NCI-H1417 (cell line): ENCODE measurements at regions not wholly inside any gene's neighbourhood (a gene's known extent, or its start where the extent isn't known, plus 50 kb on each side); places are given as distances from the start of the nearest gene placed in this dataset.
A peak's percentile ranks its signal among the peaks of the same experiment; 100 is the strongest.
"Not testable (repeated sequence)": the region's sequence is repeated elsewhere in the genome, so short reads cannot be mapped to it uniquely, and the experiment has no call there.

Experiments
- DNase-seq, 3 experiments: peaks; one replicate each; lab custom pipeline; 2025; lab: John Stamatoyannopoulos, UW

DNA sequence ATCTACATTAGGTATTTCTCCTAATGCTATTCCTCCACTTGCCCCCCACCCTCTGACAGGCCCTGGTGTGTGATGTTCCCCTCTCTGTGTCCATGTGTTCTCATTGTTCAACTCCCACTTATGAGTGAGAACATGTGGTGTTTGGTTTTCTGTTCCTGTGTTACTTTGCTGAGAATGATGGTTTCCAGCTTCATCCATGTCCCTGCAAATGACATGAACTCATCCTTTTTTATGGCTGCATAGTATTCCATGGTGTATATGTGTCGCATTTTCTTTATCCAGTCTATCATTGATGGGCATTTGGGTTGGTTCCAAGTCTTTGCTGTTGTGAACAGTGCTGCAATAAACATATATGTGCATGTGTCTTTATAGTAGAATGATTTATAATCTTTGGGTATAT lies 50.6 kb upstream of the GRHL3 start:
- DNase-seq: not testable (repeated sequence)

DNA sequence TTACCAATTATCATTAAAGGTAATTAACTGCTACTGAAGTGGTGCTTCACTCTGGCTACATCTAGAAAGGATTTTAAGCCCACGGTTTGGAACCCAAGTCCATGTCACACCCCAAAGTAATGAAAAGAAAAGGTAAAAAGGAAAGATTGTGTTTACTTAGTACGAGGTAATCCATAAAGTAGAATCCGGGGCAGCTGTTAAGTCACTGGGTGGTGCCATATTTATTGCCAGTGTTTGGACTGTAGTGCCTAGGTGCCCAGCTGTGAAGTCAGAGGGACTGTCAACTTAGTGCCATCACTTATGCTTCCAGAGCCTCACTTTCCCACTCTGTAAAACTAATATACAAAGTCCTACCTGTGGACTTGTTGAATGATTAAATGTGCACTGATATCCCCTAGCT lies 52.2 kb upstream of the GRHL3 start:
- DNase-seq: peak in 1 of 3 experiments; percentile 34

DNA sequence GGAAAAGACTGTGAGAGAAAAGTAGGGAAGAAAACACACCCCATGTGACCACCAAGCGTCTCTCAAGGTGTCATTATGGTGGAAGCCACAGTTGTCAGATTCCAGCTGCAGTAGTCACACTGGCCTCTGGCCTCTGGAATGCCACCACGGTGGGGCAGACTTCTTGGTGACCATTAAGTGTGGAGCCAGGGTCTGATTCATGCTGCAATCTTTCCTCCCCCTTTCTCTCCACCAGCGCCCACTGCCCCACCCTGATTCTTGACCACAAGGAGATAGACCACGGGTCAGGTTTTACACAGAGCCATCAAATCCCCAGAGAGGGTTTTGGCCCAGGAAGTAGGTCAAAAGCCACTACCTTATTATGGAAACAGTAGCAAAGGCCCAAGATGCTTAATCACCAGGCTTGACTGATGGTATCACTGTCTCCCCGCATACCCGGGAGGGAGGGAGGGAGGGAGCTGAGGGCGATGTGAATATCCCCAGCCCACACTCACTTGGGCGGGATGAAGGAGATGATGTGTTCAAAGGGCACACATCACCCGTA lies 52.7 kb upstream of the GRHL3 start:
- no peak for DNase-seq

DNA sequence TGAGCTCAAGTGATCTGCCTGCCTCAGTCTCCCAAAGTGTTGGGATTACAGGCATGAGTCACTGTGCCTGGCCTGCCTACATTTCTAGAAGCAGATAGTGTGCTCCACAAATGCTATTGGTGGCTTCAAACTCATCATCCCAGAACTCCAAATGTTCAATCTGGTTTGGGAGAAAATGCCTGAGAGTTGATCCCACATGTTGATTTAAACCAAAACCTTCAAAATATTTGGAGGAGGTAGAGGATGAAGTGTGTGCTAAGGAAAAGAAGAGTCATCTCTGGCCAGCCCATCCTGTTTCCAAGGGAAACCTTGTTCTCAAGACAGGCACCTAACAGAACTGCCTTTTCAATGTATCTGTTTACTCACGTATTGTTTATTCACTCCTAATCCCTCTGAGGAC lies 55.4 kb upstream of the GRHL3 start:
- DNase-seq: no peak

DNA sequence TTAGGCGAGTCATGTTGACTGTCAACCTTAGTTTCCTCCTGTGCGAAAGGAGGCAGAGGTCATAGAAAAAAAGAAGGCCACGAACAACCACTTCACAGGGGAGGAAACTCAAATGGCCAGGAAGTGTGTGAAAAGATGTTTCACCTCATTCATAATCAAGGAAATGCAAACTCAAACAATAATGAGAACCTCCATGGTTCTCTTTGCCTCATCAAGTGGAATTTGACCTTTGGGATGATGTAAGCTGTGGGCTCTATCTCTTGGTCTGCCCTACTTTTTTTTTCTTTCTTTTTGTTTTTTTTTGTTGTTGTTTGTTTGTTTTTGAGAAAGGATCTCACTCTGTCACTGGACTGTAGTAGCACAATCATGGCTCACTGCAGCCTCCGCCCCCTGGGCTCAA lies 55.9 kb upstream of the GRHL3 start:
- DNase-seq: no peak

DNA sequence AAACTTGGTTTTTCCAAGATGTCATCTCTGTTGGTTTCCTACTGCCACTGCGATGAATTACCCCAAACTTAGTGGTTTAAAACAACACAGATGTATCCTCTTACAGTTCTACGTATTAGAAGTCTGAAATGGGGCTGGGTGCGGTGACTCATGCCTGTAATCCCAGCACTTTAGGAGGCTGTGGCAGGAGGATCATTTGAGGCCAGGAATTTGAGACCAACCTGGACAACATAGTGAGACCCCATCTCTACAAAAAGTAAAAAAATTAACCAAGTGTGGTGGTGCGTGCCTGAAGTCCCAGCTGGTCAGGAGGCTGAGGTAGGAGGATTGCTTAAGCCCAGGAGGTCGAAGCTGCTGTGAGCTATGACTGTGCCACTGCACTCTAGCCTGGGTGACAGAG lies 57.2 kb upstream of the GRHL3 start:
- no peak for DNase-seq

DNA sequence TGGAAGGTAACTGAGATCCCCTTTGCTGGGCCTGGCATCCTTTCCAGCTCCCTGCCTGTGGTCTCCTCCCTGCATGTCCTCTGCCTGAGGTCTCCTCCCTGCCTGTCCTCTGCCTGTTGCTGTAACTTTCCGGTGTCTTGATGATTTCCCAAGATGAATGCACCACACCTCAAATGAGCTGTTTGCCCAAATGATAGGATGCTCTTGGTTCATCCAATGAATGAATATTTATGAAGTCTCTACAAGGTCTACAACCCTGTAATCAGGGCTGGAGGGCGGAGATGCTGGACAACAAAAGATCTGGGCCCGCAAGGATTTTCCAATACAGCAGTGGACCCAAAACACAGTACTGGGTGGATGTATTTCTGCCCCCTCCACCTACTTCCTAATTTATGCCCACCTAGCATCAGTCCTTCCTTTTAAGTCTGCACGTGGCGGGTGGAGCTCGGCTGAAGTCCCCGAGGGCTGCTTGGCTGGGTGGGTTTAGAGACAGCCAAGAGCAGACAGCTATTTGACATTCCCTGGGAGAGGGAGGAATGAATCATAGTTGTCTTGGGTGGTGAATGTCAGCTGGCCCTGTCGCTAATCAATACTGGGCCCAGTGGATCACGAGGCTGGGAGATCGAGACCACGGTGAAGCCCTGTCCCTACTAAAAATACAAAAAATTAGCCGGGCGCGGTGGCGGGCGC lies 60.3 kb upstream of the GRHL3 start:
- no peak for DNase-seq

DNA sequence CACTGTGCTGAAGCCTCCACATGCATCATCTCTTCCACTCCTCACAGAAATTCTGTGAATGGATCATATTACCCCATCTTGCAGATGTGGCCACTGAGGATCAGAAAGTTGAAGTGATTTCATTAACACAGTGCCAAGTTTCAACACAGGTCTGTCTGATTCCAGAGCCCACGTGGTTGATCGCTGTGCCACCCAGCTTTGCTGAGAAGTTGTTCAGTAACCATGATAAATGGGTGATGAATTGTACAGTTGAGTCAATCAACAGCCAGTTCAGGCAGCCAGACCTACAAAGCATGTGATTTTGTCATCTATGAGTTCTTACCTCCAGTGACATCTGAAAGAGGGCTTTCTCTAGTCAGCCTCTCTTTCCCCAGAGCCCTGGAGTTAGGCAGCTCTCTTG lies 61.8 kb upstream of the GRHL3 start:
- DNase-seq: no peak

DNA sequence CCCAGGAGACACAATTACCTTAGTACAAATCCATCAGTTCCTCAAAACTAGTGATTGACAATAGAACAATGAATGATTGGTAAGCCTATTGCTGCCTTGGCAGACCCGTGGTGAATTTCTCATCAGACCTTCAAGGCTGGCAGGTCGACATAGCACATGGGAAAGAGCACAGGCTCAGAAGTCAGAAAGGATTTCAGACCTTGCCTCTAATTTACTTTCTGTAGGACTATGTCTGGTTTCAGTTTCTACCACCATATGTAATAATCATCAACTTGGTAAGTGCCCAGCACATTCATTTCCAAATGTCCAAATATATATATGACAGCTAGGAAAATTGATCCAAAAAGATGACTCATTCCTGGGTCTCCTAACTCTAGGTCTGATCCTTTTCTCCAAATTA lies 62.5 kb upstream of the GRHL3 start:
- no peak for DNase-seq

DNA sequence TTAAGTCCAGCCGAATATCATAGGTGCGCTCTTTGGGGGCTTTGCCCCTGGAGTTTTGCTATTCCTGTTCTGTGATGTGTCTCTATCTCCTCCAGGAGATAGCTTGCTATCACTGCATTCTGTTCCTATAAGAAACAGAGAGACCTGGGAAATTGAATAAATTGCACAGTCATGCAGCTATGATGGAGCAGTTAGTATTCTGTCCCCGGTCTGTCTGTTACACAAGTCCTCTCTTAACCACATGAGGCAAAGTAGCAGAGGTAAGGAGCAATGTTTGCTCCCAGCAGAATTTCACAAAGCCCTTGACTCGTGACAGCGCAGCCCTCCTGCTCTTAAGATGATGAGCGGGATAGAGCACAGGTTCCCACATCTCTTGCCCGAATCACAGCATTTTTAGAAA lies 63.9 kb upstream of the GRHL3 start:
- no peak for DNase-seq

DNA sequence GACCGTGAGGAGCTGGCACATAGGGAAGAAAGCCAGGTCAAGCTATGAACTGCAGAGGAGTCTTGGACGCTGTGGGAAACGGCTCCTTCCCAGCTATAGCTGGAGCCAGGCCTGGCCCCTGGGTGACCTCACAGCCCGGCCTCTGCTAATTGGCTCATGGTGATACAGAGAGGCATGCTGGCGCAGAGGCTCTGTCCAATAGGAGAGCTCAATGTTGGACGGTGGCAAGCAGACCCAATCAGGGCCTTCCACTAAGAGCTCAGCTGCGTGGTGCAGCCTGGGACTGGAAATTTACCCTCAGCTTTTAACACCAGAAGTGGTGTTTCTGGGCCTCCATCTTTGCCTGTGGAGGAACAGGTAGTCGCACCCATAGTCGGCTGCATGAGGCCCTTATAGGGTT lies 64.4 kb upstream of the GRHL3 start:
- no peak for DNase-seq

DNA sequence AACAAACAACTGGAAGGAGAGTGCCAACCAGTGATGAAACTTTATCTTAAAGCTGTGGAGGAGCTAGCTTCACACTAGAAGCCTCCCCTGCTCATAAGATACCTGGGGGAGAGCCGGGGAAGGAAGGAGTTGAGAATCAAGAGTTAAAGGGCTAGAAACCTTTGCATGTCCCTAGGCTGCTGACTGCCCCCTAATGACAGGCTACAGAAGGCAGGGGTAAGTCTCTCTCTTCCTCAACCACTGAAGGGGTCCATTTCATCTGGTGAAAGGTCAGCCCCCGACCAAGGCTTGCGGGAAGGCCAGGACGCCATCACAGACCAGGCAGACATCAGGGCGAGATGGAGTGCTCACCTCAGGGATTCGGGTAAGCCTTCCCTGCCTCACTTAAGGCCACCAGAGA lies 65.6 kb upstream of the GRHL3 start:
- DNase-seq: no peak

DNA sequence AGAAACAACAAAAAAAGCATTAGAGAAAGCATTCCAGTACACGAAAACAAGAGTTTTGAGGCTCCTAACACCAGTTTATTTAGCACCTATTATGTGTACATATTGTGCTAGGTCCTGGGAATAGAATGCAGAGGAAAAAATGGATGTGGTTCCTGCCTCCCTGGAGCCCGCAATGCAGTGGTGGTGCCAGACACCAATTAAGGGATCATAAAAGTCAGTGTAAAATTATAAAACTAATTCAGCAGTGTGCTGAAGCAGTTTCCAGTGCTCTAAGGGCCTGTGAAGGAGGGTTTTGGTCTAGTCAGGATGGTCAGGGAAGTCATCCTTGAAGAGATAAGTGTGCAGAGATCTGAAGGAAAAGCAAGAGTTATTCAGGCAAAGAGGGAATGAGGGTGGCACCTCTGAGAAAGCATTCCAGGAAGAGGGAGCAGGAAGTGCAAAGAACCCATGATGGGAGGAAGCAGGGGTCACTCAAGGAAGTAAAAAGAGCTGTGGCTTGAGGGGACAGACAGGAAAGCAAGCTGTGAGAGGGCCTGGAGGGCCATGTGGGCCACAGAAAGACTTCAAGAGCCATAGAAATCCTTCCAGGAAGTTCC lies 65.2 kb upstream of the IFNLR1 start:
- DNase-seq: no peak

DNA sequence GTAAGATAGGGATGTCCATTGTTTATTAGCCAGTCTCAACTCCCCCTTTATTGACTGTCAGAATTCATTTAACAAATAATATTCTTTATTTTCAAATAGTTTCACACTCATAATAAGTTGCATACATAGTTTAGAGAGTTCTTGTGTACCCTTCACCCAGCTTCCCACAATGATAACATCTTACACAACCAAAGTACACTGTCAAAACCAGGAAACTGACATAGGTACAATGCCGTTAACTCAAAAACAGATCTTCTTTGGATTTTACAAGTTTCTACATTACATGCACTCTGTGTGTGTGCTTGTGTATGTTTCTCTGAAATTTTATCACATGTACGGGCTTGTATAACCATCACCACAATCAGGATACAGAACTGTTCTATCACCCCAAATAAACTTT lies 64.4 kb upstream of the IFNLR1 start:
- no peak for DNase-seq

DNA sequence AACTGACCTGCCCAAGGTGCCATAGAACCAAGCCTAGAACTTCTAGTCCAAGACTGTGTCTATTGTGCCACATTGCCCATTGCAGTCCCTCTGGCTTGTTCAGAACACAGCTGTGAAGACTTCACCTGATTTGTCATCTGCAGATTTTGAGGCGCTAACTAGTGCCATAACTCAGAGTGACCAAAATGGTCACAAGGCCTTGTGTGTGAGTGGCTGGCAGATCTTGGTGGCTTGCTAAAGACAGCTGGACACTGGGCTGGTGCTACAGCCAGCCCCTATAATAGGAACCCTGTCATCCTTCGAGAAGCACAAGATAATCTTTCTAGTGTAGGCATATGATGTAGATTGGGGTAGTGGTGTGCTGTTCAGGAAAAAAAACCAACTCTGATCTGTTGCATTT lies 63.7 kb upstream of the IFNLR1 start:
- no peak for DNase-seq

DNA sequence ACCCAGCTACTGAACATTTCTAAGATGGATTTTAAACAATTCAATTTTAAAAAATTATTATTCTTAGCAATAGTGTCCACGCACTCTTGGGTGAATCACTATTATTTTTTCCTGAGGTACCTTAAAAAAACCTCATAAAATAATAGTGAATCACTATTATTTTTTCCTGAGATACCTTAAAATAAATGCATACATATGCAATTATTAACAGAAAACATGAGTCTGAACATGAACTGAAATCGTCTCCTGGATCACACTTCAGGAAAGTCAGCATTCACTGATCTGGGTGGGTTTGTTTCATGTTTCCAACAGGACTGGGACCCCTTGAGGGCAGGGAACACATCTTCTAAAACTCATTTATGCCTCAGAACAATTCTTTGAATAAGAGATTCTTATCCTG lies 63.1 kb upstream of the IFNLR1 start:
- no peak for DNase-seq

DNA sequence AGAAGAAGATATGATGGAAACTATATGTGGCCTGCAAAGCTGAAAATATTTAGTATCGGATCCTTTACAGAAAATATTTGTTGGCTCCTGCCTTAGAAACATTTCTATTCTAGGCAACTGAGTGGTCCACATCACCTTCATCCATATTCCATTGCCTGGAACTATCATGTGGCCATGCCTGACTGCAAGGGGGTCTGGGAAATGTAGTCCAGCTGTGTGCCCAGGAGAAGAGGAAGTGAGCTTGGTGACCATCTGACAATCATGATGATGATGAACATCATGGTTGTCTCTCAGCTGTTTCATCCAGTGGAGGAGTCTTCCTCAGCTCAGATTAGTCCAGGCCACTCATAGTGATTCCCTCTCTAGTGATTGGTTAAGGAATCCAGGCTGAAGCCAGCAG lies 61.8 kb upstream of the IFNLR1 start:
- no peak for DNase-seq

DNA sequence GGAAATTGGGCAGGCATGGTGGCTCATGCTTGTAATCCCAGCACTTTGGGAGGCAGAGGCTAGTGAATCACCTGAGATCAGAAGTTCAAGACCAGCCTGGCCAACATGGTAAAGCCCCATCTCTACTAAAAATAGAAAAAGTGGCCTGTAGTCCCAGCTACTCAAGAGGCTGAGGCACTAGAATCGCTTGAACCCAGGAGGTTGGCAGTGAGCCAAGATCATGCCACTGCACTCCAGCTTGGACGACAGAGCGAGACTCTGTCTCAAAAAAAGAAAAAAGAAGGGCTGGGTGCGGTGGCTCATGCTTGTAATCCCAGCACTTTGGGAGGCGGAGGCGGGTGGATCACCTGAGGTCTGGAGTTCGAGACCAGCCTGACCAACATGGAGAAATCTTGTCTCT lies 60.2 kb upstream of the IFNLR1 start:
- not testable (repeated sequence) for DNase-seq

DNA sequence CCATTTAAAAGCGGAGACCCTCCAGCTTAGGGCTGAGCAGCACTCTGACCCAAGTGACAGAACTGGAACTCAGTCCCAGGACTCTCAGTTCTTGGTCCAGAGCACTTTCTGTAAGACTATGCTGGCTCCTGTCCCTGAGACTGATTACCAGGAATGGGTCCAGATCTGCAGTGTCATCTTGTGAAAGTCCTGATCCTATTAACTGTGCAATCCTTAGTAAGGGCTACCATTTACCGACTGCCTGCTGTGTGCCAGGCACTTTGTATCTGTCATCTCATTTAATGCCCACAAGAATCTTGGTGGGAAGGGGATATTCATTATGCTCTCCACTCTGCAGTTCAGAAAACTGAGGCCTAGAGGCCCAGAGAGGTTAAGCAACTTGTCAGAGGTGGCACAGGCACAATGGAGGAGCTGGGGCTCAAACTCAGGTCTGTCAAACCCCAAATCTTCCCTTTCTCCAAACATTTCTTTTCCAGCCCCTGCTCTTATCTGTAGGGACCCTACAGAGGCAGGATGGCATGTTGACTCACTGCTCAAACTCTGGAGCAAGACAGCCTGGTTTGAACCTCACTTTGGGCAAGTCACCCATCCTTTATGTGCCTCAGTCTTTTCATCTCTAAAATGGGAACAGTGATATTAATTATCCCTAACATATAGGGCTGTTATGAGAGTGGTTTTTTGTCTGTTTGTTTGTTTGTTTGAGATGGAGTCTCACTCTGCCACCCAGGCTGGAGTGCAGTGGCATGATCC lies 57.6 kb upstream of the IFNLR1 start:
- no peak for DNase-seq

DNA sequence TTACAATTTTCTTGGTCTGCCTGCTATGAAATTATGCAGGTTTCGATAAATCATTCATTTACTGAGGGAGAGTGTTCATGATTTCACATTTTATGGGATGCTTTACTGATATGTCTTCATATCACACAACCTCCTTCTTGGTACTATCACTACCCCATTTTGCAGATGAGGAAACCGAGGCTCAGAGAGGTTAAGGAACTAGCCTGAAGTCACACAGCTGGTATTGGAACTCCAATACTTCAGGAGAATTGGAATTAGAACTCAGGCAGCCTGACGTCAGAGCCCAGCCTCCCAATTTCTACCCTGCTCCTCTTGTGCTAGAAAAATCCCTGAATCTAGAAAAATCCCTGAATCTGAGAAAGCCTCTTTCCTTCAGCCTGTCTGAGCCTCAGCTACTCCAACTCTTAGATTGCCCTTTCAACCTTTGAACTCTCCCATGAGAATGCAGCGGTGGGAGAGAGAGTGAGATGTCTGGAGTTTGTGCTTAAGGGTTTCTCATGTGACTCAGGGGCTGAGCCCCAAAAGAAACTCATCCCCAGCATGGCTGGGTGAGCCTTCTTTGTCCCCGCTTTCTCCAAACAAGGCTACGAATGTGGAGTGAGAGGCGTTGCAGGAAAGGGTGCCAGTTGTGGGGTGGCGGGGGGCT lies 50.8 kb upstream of the IFNLR1 start:
- no peak for DNase-seq

DNA sequence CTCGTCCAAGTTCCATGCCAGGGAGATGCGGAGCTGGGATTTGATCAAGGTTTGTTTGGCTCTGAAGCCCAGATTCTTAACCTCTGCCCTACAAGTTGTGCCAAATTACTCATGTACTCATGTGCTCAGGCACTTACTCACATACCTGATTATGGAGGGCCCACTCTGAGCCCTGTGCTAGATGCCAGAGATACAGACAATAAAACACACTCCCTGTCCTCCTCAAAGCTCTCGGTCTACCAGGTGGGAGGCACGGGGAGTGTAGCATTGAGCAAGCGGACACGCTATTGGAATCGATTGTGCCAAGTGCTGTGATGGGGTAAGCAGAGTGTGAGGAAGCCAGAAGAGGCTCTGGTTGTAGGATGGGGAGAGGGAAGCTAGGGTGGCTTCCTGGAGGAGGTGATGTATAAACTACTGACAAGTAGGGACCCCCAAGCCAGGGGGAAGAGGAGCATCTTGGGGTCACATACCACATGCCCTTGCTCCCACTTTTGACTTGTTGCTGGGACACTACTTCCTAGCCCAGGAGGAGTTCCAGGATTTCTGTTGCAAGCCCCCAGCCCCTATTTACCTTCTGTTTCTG lies 49.8 kb upstream of the IFNLR1 start:
- DNase-seq: no peak
